HG03025 (cell line): ENCODE measurements at regions not wholly inside any gene's neighbourhood (a gene's known extent, or its start where the extent isn't known, plus 50 kb on each side); places are given as distances from the start of the nearest gene placed in this dataset.

Source experiments
- ATAC-seq: cut with Tn5 transposase; IDR thresholded peaks from one replicate; pipeline ENCODE4 v1.9.1; 2021; ENCODE audit warnings: mild to moderate bottlenecking, moderate library complexity; ENCODE audit not compliant: unreplicated experiment, low FRiP score

DNA sequence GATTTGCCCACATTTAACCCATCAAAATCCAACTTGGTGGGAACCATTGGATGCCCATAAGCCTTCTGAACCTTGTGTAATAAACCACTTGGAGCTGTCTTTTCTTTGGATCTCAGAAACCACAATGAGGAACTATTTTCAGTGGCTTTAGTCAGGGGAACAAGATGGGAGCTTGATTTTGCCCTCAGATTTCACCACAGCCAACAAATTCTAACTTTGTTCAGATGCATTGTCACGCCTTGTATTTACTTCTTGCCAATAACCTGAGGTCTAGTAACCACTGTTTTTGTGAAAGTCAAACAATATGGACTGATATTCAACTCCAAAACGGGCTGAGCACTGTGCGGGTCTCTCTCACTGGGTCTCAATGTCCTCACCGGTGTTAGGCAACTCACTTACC is 508.2 kb downstream of the TNS1 start:
- no peak for ATAC-seq

DNA sequence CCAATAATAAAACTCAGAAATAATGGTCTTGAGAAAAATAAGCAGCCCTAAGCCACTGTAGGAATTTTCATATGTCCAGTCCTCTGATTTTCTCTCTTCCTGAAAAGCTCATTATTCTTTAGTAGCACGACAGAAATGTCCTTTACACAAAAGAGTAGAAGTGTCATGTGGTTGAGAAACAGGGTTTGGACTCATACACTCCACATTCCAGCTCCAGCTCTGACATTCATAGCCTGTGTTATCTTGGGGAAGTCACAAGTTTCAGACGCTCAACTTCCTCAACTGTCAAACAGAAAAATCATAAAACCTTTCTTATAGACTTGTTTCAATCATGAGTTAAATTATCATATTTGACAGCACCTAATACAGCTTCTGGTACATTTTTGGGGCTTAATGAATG is 511.5 kb downstream of the TNS1 start:
- ATAC-seq = no peak

DNA sequence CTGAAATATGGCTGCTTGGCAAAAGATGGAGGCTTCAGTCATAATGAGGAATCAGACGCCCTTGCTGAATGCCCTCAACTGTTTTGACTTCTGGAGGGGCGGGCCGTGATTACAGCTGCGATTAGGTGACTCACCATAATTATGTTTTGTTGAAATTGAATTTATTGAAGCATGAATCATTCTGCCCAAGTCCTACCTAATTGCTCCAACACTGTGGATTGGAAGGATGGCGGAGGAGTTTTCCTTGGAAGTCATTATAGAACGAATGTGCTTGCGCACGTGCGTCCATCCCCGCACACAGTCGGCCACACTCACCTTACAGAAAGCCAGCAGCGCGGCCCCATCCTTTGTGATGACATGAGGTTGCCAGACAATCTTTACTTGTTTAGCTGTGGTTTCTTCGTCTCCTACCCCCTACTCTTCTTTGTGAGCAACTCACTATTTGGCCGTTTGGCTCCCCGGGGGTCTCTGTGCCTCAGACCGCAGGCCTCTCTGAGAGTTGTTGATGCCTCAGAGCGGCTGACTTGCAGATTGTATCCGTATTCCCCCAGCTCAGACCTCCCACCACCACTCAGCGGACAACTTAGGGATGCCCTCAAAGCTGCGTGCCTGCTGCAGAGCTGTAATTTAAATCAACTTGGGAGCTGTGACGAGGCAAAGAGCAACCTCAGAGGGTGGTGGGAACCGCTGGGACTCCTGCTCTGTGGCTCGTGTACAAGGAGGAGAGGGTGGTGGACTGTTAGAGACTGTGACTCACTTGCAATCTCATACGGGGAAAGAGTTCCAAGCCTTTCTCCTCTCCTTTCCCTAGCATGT is 513.4 kb downstream of the TNS1 start:
- ATAC-seq = no peak

DNA sequence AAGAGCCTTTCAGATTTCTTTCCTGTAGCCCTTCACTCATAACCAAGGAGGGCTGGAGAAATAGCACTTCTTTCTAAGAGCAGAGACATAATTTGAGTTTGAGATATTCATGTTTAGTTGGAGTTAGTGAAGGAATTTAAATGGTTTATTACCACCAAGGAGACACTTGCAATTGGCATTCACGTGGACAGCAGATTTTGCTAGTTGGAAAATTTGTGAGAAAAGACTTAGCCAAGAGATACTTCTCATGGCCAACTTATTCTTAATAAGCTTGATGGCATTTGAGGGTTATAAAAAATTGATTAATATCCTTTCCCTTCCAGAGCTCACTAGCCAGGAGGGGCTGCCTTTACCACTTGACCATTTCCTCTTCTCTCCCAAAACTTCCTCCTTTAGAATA is 518.7 kb downstream of the TNS1 start:
- ATAC-seq = no peak

DNA sequence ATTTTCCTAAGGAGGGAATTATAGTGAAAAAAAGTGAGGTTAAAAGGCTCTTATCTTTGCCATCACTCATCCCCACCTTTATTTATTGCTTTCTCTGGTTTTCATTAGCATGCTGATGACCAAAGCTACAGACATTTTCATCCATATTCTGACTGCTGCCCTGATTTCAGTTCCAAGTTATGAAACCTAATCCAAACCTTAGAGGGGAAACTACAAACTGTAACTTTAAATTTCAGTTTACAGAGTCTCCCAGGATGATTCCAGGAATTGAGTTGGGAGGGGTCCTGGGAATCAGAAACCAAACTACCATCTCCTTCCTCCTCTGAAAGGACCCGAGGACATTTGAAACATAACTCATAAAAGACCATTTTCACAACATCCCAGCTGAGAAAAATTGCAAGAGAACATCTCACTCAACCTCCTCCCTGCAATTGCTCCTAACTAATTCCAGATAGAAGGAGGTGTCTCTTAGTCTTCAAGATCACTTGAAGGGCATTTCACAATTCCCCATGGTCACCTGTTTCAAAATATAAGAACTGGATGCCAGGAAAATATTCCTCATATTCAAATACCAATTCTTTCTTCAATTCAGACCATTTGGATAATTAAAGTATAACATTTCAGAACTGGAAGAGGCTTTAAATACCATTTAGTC is 520.6 kb downstream of the TNS1 start:
- ATAC-seq = no peak

DNA sequence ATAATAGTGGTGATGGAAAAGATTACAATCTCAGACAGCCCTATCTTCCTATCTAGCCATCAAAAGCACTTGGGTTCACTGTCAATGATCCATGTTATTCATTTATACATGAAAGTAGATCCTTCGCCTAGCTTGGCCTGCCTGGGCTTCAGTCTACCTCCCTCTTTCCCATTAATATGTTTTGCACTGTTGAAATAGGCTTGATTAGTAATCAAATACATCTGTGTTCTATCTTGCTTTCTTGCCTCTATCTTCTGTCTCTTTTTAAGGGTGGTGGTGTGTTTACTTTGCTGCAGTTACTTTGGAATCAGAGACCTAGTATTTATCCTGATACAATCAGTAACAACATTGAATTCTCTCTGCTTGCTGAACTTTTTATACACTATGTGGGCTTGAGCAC is 521.2 kb downstream of the TNS1 start:
- ATAC-seq = no peak

DNA sequence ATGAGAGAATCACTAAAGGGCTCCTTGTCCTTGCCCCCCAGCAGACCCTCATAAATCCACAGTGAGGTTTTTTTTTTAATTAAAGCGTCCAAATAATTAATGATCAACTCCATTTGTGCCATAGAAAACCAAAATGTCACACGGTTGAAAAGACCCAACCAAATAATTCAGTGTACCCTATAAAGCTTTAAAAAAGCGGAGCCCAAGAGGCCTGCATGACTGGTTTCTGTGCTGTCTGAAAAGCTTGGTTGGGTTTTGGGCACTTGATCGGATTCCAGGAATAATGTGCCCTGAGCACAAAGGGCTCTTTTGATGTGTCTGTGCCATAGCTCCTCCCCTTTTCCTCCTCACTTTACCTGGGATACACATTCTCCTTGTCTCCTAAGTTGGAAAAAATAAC is 523.2 kb downstream of the TNS1 start:
- ATAC-seq = no peak

DNA sequence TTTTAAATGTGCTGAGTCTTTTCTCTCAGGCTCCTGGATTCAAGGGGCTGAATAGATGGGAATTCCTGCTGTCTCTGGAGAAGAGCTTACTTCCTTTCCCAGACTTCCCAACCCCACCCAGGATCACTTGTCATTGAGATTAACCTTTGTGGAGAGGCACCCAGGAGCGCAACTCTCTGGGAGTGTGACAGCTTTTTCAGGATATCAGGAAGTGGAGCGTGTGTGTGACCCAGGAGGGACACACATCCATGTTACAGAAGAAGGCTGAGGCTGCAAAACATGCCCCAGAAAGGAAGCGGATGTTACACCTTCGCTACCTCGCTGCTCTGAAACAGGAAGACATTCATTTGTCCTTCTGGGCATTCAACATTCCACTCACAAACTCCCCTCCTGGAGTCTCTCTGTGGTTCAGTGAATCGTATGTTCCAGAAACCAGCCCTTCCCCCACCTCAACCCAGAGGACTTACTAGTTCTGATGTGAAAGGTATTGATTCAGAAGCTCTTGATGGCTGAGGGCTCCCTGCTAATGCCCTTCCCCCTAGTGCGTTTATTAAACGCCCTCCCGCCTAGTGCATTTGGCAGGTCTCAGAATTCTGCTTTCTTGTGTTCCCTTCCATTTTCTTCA is 523.9 kb downstream of the TNS1 start:
- ATAC-seq = no peak

DNA sequence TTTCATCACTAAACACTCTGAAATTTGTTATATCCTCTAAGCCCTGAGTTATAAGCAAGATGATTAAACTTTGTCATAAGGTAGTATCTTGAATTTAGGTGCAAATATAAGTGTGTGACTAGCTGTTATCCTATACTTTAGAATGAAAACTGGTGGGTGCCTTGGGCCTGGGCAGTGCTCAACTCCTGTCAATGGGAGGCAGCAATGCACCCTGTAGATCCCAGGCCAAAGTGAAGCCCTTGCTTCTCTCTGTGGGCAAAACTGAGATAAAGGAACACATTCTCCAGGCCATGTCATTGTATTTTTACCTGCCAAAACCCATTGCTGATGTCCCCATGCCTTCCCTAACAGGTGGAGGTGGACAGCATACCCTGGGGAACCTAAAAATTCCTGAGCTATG is 525.2 kb downstream of the TNS1 start:
- no peak for ATAC-seq

DNA sequence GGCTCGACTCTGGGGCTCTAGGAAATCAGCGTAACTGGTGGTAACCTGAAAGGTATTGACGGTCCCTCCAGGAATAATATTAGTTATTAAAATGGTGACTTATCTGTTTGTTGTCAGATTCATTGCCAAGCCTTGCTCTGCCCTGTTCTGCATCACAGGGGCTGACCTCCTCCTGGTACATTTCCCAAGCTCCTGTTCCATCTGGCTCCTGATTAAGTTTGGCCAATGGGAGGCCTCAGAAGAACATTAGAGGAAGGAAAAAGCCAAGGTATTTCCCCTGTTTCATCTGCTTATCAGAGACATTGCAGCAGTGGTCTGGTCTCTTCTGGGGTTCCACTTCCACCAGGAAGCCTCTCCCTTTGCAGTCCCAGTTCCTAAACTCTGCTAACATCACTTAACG is 527.0 kb downstream of the TNS1 start:
- ATAC-seq = no peak

DNA sequence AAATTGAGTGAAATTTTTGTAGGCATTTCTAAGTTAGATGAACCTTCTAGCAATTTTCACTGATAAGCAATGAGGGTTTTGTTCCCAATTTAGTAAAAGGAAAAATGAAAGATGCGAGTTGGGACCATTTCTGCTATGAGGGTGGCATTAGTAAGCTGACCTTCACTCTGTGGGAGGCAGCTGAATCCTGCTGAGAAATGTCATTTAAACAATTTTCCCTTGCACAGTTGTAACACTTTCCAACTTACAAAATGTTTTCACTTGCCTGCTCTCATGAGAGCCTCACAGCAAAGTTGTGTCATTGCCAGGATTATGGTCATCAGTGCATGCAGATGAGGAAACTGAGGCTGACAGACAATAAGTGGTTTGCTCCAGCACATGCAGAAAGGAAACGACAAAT is 527.7 kb downstream of the TNS1 start:
- no peak for ATAC-seq

DNA sequence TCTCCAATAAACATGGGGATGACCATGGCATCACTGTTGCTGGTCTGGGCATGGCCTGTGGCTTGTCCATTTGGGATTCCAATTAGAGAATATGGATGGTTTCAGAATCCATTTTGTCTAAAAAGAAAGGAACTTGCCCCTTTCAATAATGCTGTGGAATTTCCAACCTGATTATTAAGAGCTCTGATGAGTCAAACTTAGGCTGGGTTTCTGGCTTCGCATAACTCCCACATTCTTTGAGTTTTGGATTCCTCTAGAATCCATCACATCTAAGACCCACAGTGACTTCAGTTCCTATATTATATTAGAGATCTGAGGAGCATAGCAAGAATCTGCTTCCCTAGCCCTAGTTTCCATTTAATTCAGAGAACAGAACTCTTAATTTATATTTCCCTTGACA is 531.5 kb downstream of the TNS1 start:
- ATAC-seq = no peak

DNA sequence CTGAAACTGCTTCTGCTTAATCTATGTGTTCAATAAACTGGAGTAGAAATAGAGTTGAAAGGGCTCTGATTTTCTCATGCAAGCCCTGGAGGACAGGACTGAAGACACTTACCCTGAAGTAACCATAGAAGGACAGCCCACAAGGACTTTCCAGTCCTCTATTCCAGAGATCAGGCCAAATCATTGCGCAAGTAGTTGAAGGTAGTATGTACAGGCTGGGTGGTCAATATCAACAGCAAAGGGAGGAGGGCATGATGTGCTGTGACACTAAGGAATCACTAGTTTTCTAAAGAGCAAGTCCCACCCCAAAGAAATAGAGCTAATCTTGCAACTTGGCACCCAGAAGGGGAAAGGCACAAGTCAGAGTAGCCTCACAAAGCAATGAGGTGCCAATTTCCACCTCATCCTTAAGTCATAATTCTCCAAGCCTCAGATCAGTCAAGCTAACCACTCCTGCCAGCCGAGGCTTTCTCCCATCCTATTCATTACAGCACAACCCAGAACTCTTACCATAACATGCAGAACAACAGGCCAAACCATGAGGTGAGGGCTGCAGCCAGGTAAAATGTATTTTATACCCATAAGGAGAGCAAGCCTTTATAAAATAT is 533.5 kb downstream of the TNS1 start:
- no peak for ATAC-seq

DNA sequence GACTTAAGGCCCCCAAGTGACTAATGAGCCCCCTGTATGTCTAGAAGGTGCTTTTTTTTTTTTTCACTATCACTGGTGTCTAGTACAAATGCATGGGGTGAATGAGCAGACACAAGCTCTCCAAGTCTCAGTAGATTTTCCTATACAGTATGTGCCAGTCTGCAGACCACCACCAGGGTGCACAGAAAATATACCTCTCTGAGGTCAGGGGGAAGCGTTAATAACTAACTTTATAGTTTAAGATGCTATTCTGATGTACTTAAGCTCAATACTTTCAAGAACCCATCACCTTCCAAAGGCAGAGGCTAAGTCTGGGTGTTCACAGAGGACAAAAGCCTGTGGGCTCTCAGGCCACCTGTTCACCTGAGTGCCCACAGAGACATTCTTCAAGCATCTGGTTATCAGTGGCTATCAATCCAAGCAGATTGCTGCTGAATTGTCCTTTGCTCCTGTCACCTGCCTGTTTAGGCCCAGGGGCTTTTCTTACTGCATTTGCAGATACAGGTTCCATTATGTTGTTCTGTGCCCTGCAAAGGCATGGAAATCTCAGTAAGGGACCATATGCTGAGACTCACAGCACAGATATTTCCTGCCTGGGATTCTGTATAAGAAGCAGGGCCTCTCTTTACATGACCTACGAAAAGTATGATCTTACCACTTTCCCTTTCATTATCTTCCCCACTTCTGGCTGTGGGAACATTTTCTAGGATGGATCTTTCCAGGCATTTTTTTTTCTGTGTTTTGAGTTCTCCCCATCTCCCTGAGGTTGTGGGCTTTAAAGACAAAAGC is 534.6 kb downstream of the TNS1 start:
- ATAC-seq = no peak

DNA sequence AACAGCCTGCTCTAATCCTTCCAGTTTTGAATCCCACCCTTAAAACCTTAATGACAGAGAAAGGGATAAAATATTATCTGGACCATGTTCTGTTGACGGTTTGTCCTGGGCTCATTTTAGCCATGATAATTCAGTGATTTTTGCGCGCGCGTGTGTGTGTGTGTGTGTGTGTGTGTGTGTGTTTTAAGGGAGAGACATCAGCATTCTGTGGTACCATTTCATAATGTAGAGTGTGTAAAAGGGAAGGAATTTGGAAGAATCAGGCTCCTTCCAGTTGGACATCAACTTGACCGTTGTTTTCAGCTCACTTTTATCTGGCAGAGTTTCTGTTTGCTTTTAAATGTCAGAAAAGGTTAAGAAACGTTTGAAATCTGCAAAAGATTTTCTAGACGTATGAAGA is 535.5 kb downstream of the TNS1 start:
- no peak for ATAC-seq

DNA sequence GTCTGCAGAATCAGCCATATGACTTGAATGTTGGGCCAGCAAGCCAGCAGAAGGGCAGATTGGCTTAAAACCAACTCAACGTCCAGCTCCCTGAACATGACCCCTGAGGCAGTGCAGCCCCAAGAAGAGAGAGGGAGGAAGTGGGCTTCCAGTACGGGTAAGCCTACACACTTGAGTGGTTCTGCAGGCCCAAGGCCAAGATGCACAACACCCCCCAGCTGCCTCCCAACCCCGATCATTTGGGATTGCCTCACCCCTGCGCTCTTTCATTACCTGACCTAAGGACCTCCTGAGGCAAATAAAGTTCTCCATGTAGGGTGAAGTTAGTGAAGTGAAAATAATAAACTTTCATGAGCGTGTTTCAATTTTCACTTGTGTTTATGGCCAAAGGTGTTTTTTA is 536.0 kb downstream of the TNS1 start:
- ATAC-seq = no peak

DNA sequence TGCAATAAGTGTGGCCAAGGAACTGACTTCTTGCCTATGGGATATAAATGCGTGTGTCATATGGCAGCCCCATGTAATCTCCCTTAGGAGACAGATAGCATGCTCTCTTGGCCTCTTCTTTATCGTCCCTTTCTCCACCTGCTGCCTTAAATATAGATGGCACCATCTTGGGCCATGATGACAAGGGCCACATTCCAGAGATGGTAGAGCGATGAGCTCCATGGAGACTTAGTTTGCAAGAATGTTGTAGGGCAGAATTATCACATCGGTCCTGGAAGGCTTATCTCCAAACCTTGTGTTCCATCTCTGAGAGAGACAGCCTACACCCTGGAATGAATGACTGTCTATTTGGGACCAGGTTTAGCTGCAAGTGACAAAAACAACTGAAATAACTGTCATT is 536.7 kb downstream of the TNS1 start:
- ATAC-seq = no peak

DNA sequence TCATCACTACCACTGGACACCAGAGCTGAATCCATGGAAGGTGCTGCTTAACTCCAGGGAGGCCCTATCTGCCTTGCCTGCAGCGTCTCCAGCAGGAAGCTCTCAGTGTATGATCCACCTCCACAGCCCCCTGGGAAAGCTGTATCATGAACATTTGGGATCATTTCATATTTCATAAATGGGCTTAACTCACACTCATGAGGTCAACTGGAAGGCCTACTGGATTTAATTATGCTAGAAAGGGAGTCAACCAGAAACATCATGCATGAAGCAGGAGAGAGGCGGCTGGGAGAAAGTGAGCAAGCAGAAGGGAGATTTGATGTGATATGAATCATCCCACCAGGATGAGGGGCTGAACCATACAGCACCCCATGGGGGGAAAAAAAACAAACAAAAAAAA is 537.7 kb downstream of the TNS1 start:
- ATAC-seq = no peak

DNA sequence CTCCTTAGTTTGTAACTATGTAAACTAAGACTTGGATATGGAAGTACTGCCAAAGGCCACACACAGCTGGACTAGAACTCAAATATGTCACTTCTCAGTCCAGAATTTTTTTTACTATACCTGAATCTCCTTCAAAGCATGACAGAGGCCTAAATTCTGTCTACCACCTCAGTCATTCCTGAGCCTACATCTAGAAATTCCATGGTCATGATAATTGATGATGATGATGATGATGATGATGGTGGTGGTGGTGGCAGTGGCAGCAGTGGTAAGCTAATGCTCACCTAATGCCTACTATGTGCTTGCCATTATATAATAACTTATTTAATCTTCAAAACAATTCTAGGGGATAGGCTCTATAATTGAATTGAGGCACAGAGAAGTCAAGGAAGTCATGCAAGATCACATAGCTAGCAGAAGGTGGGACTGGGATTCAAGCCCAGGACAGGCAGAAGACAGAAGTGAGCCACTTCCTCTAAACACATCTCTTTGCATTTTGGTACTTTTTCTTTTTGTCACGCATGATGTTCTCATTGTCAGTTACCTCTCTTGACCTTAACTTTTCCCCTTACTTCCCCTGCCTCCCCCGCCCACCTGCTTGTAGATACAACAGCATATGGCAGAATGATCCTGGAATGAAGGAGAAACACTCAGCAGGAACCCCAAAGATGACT is 539.3 kb downstream of the TNS1 start:
- no peak for ATAC-seq

DNA sequence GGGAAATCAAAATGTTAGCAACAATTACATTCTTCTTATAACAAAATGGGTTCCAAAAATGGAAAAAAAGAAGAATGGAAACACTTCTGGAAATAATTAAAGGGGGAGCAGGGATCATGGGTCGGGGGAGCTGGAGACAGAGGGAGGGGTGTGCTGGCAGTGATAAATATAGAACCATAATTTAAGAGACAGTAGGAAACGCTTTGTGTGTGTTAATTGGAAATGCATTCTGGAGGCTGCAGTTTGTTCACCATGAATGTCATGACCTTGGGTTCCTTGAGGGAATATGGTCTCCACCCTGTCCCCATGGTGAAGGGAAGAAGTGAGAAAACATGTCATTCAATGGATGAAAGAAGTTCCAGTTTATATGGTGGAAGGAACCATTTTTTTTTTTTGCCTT is 540.7 kb downstream of the TNS1 start:
- ATAC-seq = no peak
